ENCODE measurements at regions not wholly inside any gene's neighbourhood (a gene's known extent, or its start where the extent isn't known, plus 50 kb on each side); places are given as distances from the start of the nearest gene placed in this dataset.
A peak's percentile ranks its signal among the peaks of the same experiment; 100 is the strongest.

DNA sequence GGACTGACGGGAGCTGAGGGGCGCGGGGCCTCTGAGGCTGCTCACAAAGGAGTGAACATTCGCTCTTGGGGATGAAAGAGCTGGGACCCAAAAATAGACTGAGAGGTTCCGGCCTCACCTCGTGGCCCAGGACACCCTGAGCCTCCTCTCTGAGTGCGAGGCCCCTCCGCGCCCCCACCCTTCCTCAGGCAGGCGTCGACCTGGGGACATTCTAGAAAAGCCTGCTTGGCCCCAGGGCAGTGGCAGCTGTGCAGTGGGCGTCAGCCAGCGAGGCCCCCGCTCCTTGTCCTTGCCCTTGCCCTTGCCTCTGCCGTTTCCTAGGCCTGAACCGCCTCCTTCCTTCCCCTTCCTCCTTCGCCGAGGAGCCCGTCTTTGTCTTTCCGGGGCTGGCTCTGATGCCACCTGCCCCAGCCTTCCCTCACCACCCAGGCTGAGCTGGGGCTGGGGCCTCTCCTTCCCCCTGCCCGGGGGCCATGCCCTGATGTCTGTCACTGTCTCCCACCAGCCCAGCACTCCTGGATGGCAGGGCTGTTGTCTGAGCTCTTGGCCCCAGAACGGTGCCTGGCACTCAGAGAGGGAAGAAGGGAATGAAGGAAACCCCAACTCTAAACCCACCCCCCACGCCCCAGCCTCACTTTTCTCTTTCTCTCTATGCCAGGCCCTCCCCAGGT lies 208.2 kb upstream of the RTL1 start:
- H3K36me3 ChIP-seq, result no peaks in the 10 kb centered on the region
- peak in 2 of 4 donors; percentile 20 to 67 for DNase-seq
- H3K9me3 ChIP-seq, result no peaks in the 10 kb centered on the region
- TF ChIP-seq, protein P1, sequence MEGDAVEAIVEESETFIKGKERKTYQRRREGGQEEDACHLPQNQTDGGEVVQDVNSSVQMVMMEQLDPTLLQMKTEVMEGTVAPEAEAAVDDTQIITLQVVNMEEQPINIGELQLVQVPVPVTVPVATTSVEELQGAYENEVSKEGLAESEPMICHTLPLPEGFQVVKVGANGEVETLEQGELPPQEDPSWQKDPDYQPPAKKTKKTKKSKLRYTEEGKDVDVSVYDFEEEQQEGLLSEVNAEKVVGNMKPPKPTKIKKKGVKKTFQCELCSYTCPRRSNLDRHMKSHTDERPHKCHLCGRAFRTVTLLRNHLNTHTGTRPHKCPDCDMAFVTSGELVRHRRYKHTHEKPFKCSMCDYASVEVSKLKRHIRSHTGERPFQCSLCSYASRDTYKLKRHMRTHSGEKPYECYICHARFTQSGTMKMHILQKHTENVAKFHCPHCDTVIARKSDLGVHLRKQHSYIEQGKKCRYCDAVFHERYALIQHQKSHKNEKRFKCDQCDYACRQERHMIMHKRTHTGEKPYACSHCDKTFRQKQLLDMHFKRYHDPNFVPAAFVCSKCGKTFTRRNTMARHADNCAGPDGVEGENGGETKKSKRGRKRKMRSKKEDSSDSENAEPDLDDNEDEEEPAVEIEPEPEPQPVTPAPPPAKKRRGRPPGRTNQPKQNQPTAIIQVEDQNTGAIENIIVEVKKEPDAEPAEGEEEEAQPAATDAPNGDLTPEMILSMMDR (IDR thresholded peaks at IDR 0.05), result no peak
- H3K4me1 ChIP-seq, result no peaks in the 10 kb centered on the region
- no peak for ATAC-seq
- H3K27ac ChIP-seq, result no peak overlapping the region
- no peak overlapping the region for H3K4me3 ChIP-seq
- intact Hi-C loops (cut with DNase I), result no loop called here
- no peaks in the 10 kb centered on the region for H3K27me3 ChIP-seq

DNA sequence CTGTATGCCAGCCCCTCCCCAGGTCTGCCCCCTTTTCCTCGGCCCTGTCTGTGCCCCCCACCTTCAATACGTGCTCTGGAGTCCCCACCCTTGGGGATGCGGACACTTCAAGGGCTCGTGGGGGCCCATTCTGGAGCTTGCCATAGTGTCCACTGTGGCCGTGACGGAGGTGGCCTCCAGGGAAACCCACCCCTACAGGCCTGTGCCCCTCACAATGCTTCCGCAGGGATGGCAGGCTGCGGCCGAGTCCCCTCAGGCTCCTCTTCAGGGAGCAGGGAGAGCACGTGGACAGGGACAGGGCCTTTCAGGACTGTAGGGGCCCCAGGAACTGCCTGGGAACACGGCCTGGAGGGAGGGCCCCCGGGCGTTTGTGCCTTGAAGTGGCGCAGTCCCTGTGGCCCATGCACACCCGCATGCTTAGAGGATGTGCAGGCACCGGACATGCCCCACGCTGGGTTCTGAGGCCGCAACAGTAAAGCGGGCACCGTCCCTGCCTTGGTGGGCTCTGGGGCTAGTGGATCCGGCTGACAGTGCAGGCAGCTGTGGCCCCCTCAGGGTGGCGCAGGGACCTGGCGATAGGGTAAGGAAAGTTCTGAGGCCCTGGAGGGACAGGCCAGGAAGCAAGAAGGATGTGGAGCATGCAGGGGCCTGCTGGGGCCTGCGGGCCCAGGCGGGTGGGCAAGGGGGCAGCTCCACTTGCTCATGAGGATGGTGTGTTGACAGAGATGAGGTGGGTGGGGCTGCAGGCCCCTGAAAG lies 209.0 kb upstream of the RTL1 start:
- no peak overlapping the region for H3K4me3 ChIP-seq
- H3K9me3 ChIP-seq, result no peaks in the 10 kb centered on the region
- H3K4me1 ChIP-seq, result no peaks in the 10 kb centered on the region
- intact Hi-C loops (cut with DNase I), result no loop called here
- no peaks in the 10 kb centered on the region for H3K27me3 ChIP-seq
- TF ChIP-seq, protein P1 (IDR thresholded peaks at IDR 0.05), result no peak
- peak in 2 of 4 donors; percentile 22 to 71 for DNase-seq
- H3K27ac ChIP-seq, result no peak overlapping the region
- ATAC-seq, result no peak
- H3K36me3 ChIP-seq, result no peaks in the 10 kb centered on the region

DNA sequence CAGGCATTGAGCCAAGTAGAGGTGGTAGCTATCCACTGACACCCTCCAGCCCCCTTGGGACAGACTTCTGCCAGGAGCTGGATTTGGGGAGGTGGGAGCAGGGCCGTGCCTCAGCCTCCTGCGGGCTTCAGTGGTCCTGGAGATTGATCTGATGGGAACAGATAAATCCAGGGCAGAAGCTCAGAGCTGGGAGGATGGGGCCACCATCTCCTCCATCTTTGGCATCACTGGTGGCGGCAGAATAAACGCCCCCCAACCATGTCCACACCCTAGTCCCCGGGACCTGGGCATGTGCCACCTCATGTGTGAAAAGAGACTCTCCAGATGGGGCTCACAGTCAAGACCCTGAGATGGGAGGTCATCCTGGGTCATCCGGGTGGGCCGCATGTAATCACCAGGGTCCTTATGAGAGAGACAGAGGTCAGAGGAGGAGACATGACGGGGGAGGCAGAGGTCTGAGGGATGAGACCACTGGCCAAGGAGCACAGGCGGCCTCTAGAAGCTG lies 209.6 kb upstream of the RTL1 start:
- no peaks in the 10 kb centered on the region for H3K27me3 ChIP-seq
- H3K4me1 ChIP-seq, result no peaks in the 10 kb centered on the region
- no peaks in the 10 kb centered on the region for H3K36me3 ChIP-seq
- H3K27ac ChIP-seq, result no peak overlapping the region
- H3K4me3 ChIP-seq, result no peak overlapping the region
- intact Hi-C loops (cut with DNase I), result no loop called here
- DNase-seq (peak in 2 of 4 donors; percentile 19 to 40), ATAC-seq (no peak)
- TF ChIP-seq, protein P1 (IDR thresholded peaks at IDR 0.05), result no peak
- no peaks in the 10 kb centered on the region for H3K9me3 ChIP-seq

DNA sequence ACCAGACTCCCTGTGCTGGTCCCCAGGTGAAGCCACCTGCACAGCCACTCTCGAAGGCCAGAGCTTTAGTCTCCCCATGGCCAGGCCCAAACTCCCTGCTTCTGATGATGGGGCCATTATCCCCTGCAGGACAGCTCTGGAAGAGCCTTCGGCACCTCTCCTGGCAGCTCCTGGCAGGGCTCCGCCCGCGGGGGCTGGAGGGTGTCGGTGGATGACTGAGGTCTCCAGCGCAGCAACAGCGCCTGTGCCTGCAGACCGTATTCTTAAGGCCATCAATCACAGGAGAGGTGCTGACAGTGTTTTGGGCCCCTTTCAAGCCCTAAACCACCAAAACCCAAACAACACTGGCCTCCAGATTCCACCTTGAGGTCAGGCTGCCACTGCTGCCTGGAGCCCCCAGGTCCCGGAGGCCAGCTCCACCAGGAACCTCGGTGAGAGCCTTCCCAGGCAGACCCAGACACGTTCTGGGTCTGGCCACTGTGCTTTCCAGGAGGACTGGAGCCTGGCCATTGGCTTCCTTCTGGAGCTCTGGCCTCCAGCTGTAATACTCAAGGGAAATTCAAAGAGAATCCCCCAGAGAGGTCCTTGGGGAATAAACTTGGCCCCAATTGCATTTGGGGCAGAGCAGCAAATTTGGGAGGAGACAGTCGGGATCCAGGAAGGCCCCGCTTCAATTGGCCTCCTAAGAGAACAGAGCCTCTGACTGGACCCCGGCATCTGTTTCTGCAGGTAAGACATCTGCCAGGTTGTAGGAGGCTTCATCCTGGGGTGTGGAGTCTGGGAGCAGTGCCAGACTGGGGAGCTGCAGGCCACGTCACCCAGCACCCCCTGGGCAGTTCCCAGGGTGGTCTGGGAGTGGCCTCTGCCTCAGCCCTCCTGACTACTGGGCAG lies 210.6 kb upstream of the RTL1 start:
- H3K4me1 ChIP-seq, result peaks cover 0 to 2% of the 10 kb centered on the region in 2 donors
- ATAC-seq (no peak), DNase-seq (peak in 1 of 4 donors; percentile 62)
- H3K4me3 ChIP-seq, result no peak overlapping the region
- TF ChIP-seq, protein P1 (IDR thresholded peaks at IDR 0.05), result no peak
- no peaks in the 10 kb centered on the region for H3K27me3 ChIP-seq
- H3K27ac ChIP-seq, result no peak overlapping the region
- no peaks in the 10 kb centered on the region for H3K9me3 ChIP-seq
- intact Hi-C loops (cut with DNase I), result no loop called here
- no peaks in the 10 kb centered on the region for H3K36me3 ChIP-seq

All from left lung (tissue), 4 donors.